ENCODE measurements at regions not wholly inside any gene's neighbourhood (a gene's known extent, or its start where the extent isn't known, plus 50 kb on each side); places are given as distances from the start of the nearest gene placed in this dataset.

DNA sequence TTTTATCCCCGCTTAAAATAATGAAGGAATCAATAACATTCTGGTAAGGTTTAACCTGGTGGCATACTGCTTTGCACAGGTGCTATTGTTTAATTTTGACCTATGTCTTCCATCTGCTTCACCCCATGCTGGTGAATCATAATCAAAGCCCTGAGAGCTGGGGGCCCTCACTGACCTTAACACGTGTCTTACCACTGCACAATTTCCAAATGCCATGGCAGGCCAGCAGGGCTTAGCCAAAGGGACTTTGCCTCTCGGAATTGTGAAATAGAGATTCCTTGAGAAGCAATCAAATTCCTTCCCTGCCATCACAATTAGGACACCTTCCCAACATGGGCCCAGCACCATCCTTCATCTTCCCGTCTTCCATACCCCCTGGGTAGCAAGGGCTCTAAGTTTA lies 242.6 kb upstream of the THBS1 start:
- H3K9me3 Mint-ChIP-seq = peaks cover 5 to 15% (median 10%) of the 10 kb centered on the region in 7 donors
- no peak overlapping the region for H3K27ac Mint-ChIP-seq
- no peak overlapping the region for H3K4me3 ChIP-seq (replicated peaks in 1 of 3; ENCODE audit: low read depth in 2 of 3, low read length in 3 of 3)
- WGBS (ENCODE audit: insufficient coverage) = 100% methylated on average over 2 of the region's 4 CpGs
- H3K27me3 Mint-ChIP-seq (ENCODE audit: low read depth in 3 of 3) = peaks cover 0 to 2% (median 0%) of the 10 kb centered on the region in 3 donors
- peaks cover 6 to 9% of the 10 kb centered on the region in 2 donors for H3K36me3 Mint-ChIP-seq
- H3K4me1 ChIP-seq (ENCODE audit: control insufficient read depth in 1 of 2, insufficient read depth in 2 of 2, low read length in 2 of 2) = peaks cover 32 to 40% of the 10 kb centered on the region in 2 donors
- intact Hi-C loops (cut with micrococcal nuclease) = loop anchor here in 1 of 2 donors (5.0 kb wide), 1 partner anchor 34 kb away; no protein-coding TSS in a partner anchor
- H2AFZ ChIP-seq (ENCODE audit: insufficient read depth, low read depth, low read length, poor library complexity, severe bottlenecking) = no peak overlapping the region
- DNase-seq = no peak
- H3K4me3 Mint-ChIP-seq = no peak overlapping the region
- TF ChIP-seq, protein P1, sequence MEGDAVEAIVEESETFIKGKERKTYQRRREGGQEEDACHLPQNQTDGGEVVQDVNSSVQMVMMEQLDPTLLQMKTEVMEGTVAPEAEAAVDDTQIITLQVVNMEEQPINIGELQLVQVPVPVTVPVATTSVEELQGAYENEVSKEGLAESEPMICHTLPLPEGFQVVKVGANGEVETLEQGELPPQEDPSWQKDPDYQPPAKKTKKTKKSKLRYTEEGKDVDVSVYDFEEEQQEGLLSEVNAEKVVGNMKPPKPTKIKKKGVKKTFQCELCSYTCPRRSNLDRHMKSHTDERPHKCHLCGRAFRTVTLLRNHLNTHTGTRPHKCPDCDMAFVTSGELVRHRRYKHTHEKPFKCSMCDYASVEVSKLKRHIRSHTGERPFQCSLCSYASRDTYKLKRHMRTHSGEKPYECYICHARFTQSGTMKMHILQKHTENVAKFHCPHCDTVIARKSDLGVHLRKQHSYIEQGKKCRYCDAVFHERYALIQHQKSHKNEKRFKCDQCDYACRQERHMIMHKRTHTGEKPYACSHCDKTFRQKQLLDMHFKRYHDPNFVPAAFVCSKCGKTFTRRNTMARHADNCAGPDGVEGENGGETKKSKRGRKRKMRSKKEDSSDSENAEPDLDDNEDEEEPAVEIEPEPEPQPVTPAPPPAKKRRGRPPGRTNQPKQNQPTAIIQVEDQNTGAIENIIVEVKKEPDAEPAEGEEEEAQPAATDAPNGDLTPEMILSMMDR (IDR thresholded peaks at IDR 0.05) = no peak
- no peaks in the 10 kb centered on the region for H3K79me2 ChIP-seq (ENCODE audit: insufficient read depth, low read length)
- peaks cover 44% of the 10 kb centered on the region for H3K4me1 Mint-ChIP-seq
- no peak overlapping the region for H3K4me2 ChIP-seq (replicated peaks; ENCODE audit: extremely low read depth, low read length, poor library complexity, severe bottlenecking)
- H3K9ac ChIP-seq (ENCODE audit: insufficient read depth, low read length, poor library complexity, severe bottlenecking) = no peak overlapping the region
- H3K27me3 ChIP-seq (ENCODE audit: control insufficient read depth in 2 of 2, insufficient read depth in 2 of 2, low read length in 2 of 2) = no peaks in the 10 kb centered on the region
- H3K9me3 ChIP-seq (replicated peaks in 1 of 2; ENCODE audit: control insufficient read depth in 1 of 2, insufficient read depth in 1 of 2, low read length in 2 of 2) = peaks cover 8 to 10% of the 10 kb centered on the region in 2 donors
- no peaks in the 10 kb centered on the region for H4K20me1 ChIP-seq (ENCODE audit: insufficient read depth, low read length)
- H3K27ac ChIP-seq (ENCODE audit: low read depth in 1 of 2, low read length in 2 of 2) = no peak overlapping the region
- no peaks in the 10 kb centered on the region for H3K36me3 ChIP-seq (replicated peaks in 1 of 2; ENCODE audit: control insufficient read depth in 1 of 2, insufficient read depth in 2 of 2, low read length in 2 of 2)

GRCh38 chr15:39340903-39341645 lies 239.8 kb upstream of the THBS1 start:
- Histone ChIP-seq H3K4me1 (ENCODE audit: control insufficient read depth in 1 of 2, insufficient read depth in 2 of 2, low read length in 2 of 2) (peaks cover 10 to 11% of the 10 kb centered on the region in 2 donors), H3K9me3 (replicated peaks in 1 of 2; ENCODE audit: control insufficient read depth in 1 of 2, insufficient read depth in 1 of 2, low read length in 2 of 2) (peaks cover 8 to 16% of the 10 kb centered on the region in 2 donors), H3K36me3 (replicated peaks in 1 of 2; ENCODE audit: control insufficient read depth in 1 of 2, insufficient read depth in 2 of 2, low read length in 2 of 2) (no peaks in the 10 kb centered on the region), H3K4me3 (replicated peaks in 1 of 3; ENCODE audit: low read depth in 2 of 3, low read length in 3 of 3) (no peak overlapping the region), H3K27ac (ENCODE audit: low read depth in 1 of 2, low read length in 2 of 2) (no peak overlapping the region), H4K20me1 (ENCODE audit: insufficient read depth, low read length) (no peaks in the 10 kb centered on the region), H3K9ac (ENCODE audit: insufficient read depth, low read length, poor library complexity, severe bottlenecking) (no peak overlapping the region), H3K4me2 (replicated peaks; ENCODE audit: extremely low read depth, low read length, poor library complexity, severe bottlenecking) (no peak overlapping the region), H3K79me2 (ENCODE audit: insufficient read depth, low read length) (no peaks in the 10 kb centered on the region), H3K27me3 (ENCODE audit: control insufficient read depth in 2 of 2, insufficient read depth in 2 of 2, low read length in 2 of 2) (no peaks in the 10 kb centered on the region), H2AFZ (ENCODE audit: insufficient read depth, low read depth, low read length, poor library complexity, severe bottlenecking) (no peak overlapping the region)
- TF ChIP-seq, protein P1 (IDR thresholded peaks at IDR 0.05) = no peak
- no peaks in the 10 kb centered on the region for H3K27me3 Mint-ChIP-seq (ENCODE audit: low read depth in 3 of 3)
- no peak overlapping the region for H3K4me3 Mint-ChIP-seq
- no peak for DNase-seq
- no peak overlapping the region for H3K27ac Mint-ChIP-seq
- peaks cover 6 to 9% of the 10 kb centered on the region in 2 donors for H3K36me3 Mint-ChIP-seq
- intact Hi-C loops (cut with micrococcal nuclease) = no loop called here
- peaks cover 5 to 16% (median 13%) of the 10 kb centered on the region in 7 donors for H3K9me3 Mint-ChIP-seq
- peaks cover 19% of the 10 kb centered on the region for H3K4me1 Mint-ChIP-seq
- WGBS (ENCODE audit: insufficient coverage) = 81% methylated on average over 6 of the region's 13 CpGs
